ENCODE measurements at regions not wholly inside any gene's neighbourhood (a gene's known extent, or its start where the extent isn't known, plus 50 kb on each side); places are given as distances from the start of the nearest gene placed in this dataset.

DNA sequence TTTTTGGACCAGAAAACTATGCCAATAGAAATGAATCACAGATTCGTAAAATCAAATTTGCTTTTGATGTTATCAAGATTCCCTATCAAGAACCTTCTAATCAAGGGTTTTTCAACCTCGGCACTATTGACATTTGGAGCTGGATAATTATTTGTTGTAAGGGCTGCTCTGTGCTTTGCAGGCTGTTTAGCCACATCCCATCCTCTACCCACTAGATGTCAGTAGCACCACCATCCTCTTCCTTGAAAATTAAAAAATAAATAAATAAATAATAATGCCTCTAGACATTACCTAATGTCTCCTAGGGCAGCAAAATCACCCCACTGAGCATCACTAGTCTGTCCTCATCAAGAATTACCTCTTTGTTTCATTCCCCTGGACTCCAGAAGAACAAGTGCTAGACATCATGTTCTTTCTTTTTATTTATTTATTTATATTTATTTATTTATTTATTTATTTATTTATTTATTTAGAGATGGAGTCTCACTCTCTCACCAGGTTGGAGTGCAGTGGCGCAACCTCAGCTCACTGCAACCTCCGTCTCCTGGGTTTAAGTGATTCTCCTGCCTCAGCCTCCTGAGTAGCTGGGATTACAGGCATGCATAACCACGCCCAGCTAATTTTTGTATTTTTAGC is 744.7 kb downstream of the KCNA4 start:
- Histone ChIP-seq H3K4me2 (ENCODE audit: low read length) (no peak overlapping the region), H3K4me1 (ENCODE audit: control insufficient read depth, low read length) (no peaks in the 10 kb centered on the region), H3F3A (ENCODE audit: control insufficient read depth, insufficient read depth) (no peaks in the 10 kb centered on the region), H4K20me1 (ENCODE audit: control insufficient read depth, insufficient read depth, low read depth, low read length) (no peaks in the 10 kb centered on the region), H3K27ac (ENCODE audit: low read depth, low read length) (no peak overlapping the region), H3K79me2 (ENCODE audit: control insufficient read depth, low read length) (no peaks in the 10 kb centered on the region), H3K36me3 (ENCODE audit: control insufficient read depth, low read length) (no peaks in the 10 kb centered on the region), H3K9me3 (ENCODE audit: control insufficient read depth, insufficient read depth, low read length) (no peaks in the 10 kb centered on the region), H3K27me3 (ENCODE audit: control insufficient read depth, low read length) (no peaks in the 10 kb centered on the region), H3K9me2 (replicated peaks; ENCODE audit: control insufficient read depth, low read length) (no peaks in the 10 kb centered on the region), H3K4me3 (ENCODE audit: low read length) (no peak overlapping the region)
- no peak for TF ChIP-seq EZH2phosphoT487 (IDR thresholded peaks at IDR 0.05; ENCODE audit: borderline replicate concordance, low read length)
- TF ChIP-seq, protein P1, sequence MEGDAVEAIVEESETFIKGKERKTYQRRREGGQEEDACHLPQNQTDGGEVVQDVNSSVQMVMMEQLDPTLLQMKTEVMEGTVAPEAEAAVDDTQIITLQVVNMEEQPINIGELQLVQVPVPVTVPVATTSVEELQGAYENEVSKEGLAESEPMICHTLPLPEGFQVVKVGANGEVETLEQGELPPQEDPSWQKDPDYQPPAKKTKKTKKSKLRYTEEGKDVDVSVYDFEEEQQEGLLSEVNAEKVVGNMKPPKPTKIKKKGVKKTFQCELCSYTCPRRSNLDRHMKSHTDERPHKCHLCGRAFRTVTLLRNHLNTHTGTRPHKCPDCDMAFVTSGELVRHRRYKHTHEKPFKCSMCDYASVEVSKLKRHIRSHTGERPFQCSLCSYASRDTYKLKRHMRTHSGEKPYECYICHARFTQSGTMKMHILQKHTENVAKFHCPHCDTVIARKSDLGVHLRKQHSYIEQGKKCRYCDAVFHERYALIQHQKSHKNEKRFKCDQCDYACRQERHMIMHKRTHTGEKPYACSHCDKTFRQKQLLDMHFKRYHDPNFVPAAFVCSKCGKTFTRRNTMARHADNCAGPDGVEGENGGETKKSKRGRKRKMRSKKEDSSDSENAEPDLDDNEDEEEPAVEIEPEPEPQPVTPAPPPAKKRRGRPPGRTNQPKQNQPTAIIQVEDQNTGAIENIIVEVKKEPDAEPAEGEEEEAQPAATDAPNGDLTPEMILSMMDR (IDR thresholded peaks at IDR 0.05; ENCODE audit: low read depth, low read length, poor library complexity, severe bottlenecking), result no peak

DNA sequence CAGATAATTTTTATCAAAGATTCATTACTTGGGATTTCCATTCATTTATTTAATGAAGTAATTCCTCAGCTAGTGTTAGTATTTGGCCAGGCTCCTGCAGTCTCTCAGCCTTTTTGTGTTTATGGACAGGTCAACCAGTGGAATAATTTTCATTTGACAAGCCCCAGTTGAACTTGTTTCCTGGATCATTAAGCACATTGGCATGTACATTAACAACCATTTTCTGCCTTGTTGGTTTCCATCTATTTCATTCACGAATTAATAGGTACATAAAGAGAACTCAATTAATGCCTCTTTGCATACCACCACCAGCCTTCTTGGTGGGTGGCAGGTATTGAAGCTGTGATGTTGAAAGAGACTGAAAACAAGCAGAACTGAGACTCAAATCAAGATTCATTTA is 745.2 kb downstream of the KCNA4 start:
- H3K9me2 ChIP-seq (replicated peaks; ENCODE audit: control insufficient read depth, low read length), result no peaks in the 10 kb centered on the region
- H3F3A ChIP-seq (ENCODE audit: control insufficient read depth, insufficient read depth), result no peaks in the 10 kb centered on the region
- no peak overlapping the region for H3K27ac ChIP-seq (ENCODE audit: low read depth, low read length)
- no peak overlapping the region for H3K4me2 ChIP-seq (ENCODE audit: low read length)
- H3K9me3 ChIP-seq (ENCODE audit: control insufficient read depth, insufficient read depth, low read length), result no peaks in the 10 kb centered on the region
- H4K20me1 ChIP-seq (ENCODE audit: control insufficient read depth, insufficient read depth, low read depth, low read length), result no peaks in the 10 kb centered on the region
- TF ChIP-seq EZH2phosphoT487 (IDR thresholded peaks at IDR 0.05; ENCODE audit: borderline replicate concordance, low read length), result no peak
- TF ChIP-seq, protein P1 (IDR thresholded peaks at IDR 0.05; ENCODE audit: low read depth, low read length, poor library complexity, severe bottlenecking), result no peak
- no peaks in the 10 kb centered on the region for H3K79me2 ChIP-seq (ENCODE audit: control insufficient read depth, low read length)
- no peaks in the 10 kb centered on the region for H3K27me3 ChIP-seq (ENCODE audit: control insufficient read depth, low read length)
- H3K4me1 ChIP-seq (ENCODE audit: control insufficient read depth, low read length), result no peaks in the 10 kb centered on the region
- no peaks in the 10 kb centered on the region for H3K36me3 ChIP-seq (ENCODE audit: control insufficient read depth, low read length)
- no peak overlapping the region for H3K4me3 ChIP-seq (ENCODE audit: low read length)

DNA sequence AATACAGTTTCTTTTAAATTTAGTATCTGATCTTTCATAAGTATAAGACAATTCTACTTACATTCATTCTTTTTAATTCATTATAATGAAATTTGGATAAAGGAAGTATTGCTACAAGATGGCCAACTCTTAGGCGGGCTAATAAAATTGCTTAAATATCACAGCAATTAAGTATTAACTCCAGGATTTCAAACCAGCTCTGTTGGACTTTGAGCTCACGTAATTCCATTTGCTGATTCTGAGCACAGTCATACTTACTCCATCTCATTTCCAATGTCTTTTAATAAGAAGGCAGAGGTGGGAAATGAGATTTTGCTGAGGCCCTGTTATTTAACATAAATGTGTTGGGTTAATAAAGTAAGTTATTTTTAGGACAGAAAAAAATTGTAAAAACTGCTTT is 748.1 kb downstream of the KCNA4 start:
- no peaks in the 10 kb centered on the region for H3K4me1 ChIP-seq (ENCODE audit: control insufficient read depth, low read length)
- no peaks in the 10 kb centered on the region for H3K9me3 ChIP-seq (ENCODE audit: control insufficient read depth, insufficient read depth, low read length)
- no peaks in the 10 kb centered on the region for H3K79me2 ChIP-seq (ENCODE audit: control insufficient read depth, low read length)
- no peaks in the 10 kb centered on the region for H3K9me2 ChIP-seq (replicated peaks; ENCODE audit: control insufficient read depth, low read length)
- no peaks in the 10 kb centered on the region for H3K36me3 ChIP-seq (ENCODE audit: control insufficient read depth, low read length)
- H4K20me1 ChIP-seq (ENCODE audit: control insufficient read depth, insufficient read depth, low read depth, low read length), result no peaks in the 10 kb centered on the region
- no peak overlapping the region for H3K4me3 ChIP-seq (ENCODE audit: low read length)
- TF ChIP-seq, protein P1 (IDR thresholded peaks at IDR 0.05; ENCODE audit: low read depth, low read length, poor library complexity, severe bottlenecking), result no peak
- no peak overlapping the region for H3K4me2 ChIP-seq (ENCODE audit: low read length)
- H3F3A ChIP-seq (ENCODE audit: control insufficient read depth, insufficient read depth), result no peaks in the 10 kb centered on the region
- no peak overlapping the region for H3K27ac ChIP-seq (ENCODE audit: low read depth, low read length)
- no peaks in the 10 kb centered on the region for H3K27me3 ChIP-seq (ENCODE audit: control insufficient read depth, low read length)

Data from DOHH2 (cell line).